Dendritic cell treated with granulocyte-macrophage colony-stimulating factor and Interleukin-4, amounts not matched to agents 40 ng/mL and 50 ng/mL, for 4 days (primary cell): ENCODE measurements at regions not wholly inside any gene's neighbourhood (a gene's known extent, or its start where the extent isn't known, plus 50 kb on each side); places are given as distances from the start of the nearest gene placed in this dataset.

Experiments used
- H3K27ac Mint-ChIP-seq: one replicate; pipeline ENCODE4 v1.8.0; 2022; ENCODE audit warnings: mild to moderate bottlenecking, mixed read lengths
- H3K27me3 Mint-ChIP-seq: one replicate; pipeline ENCODE4 v1.8.0; 2022; ENCODE audit warnings: mild to moderate bottlenecking, mixed read lengths
- H3K36me3 Mint-ChIP-seq: one replicate; pipeline ENCODE4 v1.8.0; 2022; ENCODE audit warnings: low read depth, mixed read lengths
- H3K4me1 Mint-ChIP-seq: one replicate; pipeline ENCODE4 v1.8.0; 2022; ENCODE audit warnings: low read depth, mixed read lengths
- H3K4me3 Mint-ChIP-seq: one replicate; pipeline ENCODE4 v1.8.0; 2022; ENCODE audit warnings: mild to moderate bottlenecking, moderate library complexity, mixed read lengths
- H3K9me3 Mint-ChIP-seq: one replicate; pipeline ENCODE4 v1.8.0; 2022; ENCODE audit warnings: mixed read lengths
- intact Hi-C: fragments of 100-400 bp; cut with micrococcal nuclease; formaldehyde crosslinking; loops from one replicate; pipeline ENCODE4 v1.15.0; 2022

GRCh38 chr2:22902180-22902550, 482.8 kb upstream of the KLHL29 start:
- Mint-ChIP-seq H3K27ac (no peak overlapping the region), H3K36me3 (no peaks in the 10 kb centered on the region), H3K27me3 (no peaks in the 10 kb centered on the region), H3K4me3 (no peak overlapping the region), H3K4me1 (no peaks in the 10 kb centered on the region), H3K9me3 (no peaks in the 10 kb centered on the region)
- intact Hi-C loops, result loop anchor here (10.0 kb wide), 1 partner anchor 553 kb away; no protein-coding TSS in a partner anchor

DNA sequence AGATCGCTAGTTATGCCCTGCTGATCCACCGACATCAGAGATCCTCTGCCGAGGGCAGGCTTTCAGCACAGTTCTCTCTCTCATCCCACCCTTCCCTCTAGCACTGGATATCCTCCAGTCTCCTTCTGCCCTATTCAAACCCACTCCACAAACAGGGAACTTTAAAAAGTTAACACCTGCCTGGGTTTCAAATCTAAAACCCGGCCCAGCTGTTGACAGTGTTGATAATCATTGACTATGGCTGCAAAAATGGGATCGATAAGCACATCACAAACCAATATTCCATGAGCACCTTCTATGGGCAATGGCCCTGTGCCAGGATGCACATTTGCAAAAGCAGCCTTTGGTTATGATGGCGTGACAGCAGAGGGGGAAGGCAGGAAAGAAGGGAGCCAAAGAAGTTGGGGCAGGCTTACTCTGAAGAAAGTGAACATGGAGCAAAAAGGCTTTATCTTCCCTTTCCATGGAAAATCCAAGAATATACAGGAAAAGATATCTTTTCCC, 482.3 kb upstream of the KLHL29 start:
- H3K27me3 Mint-ChIP-seq, result no peaks in the 10 kb centered on the region
- no peaks in the 10 kb centered on the region for H3K9me3 Mint-ChIP-seq
- no peak overlapping the region for H3K4me3 Mint-ChIP-seq
- no peaks in the 10 kb centered on the region for H3K4me1 Mint-ChIP-seq
- no peak overlapping the region for H3K27ac Mint-ChIP-seq
- no peaks in the 10 kb centered on the region for H3K36me3 Mint-ChIP-seq
- intact Hi-C loops, result loop anchor here (10.0 kb wide), 1 partner anchor 552 kb away; no protein-coding TSS in a partner anchor

DNA sequence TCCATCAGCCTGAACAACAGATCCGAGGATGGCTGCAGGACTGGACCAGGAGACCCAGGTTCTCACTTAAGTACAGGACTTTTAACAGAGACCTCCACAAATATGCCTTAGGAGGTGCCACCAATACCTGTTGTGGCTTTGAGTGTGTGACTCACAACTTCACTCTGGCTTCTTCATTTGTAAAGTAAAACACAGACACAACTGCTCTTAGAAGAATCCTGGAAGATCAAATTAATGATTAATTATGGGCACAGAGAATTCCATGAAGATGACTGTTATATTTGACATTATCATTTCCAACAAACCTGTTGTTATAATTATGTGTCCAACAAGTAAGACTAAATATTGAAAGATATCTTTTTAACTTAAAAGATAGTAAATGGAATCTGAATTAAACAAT, 481.4 kb upstream of the KLHL29 start:
- H3K4me1 Mint-ChIP-seq, result no peaks in the 10 kb centered on the region
- no peak overlapping the region for H3K4me3 Mint-ChIP-seq

GRCh38 chr2:22904126-22904684, 480.8 kb upstream of the KLHL29 start:
- Mint-ChIP-seq H3K27ac (no peak overlapping the region), H3K9me3 (no peaks in the 10 kb centered on the region), H3K27me3 (no peaks in the 10 kb centered on the region), H3K4me3 (no peak overlapping the region), H3K4me1 (no peaks in the 10 kb centered on the region), H3K36me3 (no peaks in the 10 kb centered on the region)
- intact Hi-C loops, result loop anchor here (10.0 kb wide), 1 partner anchor 551 kb away; no protein-coding TSS in a partner anchor

More for the DNA sequence above, 481.4 kb upstream of the KLHL29 start:
- Mint-ChIP-seq H3K36me3 (no peaks in the 10 kb centered on the region), H3K9me3 (no peaks in the 10 kb centered on the region), H3K27ac (no peak overlapping the region), H3K27me3 (no peaks in the 10 kb centered on the region)
- intact Hi-C loops, result loop anchor here (10.0 kb wide), 1 partner anchor 551 kb away; no protein-coding TSS in a partner anchor

DNA sequence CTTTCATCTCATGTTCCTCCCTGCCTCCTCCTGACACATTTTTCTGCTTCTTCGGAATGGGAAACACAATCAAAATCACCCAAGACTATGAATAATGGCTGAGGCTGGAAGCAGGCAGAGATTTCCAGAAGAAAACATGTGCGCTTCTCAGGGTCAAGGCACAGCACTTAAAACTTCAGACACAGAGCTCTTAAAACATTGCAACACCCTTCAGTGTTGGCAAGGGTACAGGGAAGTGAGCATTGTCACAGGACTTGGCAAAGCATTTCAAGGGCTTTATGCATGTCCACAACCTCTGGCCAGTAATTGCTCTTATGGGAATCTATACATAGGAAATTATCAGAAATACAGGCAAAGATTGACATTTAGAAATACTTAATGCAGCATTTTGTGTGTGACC, 477.6 kb upstream of the KLHL29 start:
- Mint-ChIP-seq H3K9me3 (no peaks in the 10 kb centered on the region), H3K27me3 (no peaks in the 10 kb centered on the region), H3K27ac (no peak overlapping the region), H3K4me1 (no peaks in the 10 kb centered on the region), H3K36me3 (no peaks in the 10 kb centered on the region), H3K4me3 (no peak overlapping the region)
- intact Hi-C loops, result loop anchor here (10.0 kb wide), 1 partner anchor 547 kb away; no protein-coding TSS in a partner anchor

GRCh38 chr2:22912398-22912797, 472.6 kb upstream of the KLHL29 start:
- H3K4me3 Mint-ChIP-seq, result no peak overlapping the region
- H3K27me3 Mint-ChIP-seq, result no peaks in the 10 kb centered on the region
- no peak overlapping the region for H3K27ac Mint-ChIP-seq
- H3K4me1 Mint-ChIP-seq, result no peaks in the 10 kb centered on the region
- no peaks in the 10 kb centered on the region for H3K9me3 Mint-ChIP-seq
- intact Hi-C loops, result no loop called here
- no peaks in the 10 kb centered on the region for H3K36me3 Mint-ChIP-seq

DNA sequence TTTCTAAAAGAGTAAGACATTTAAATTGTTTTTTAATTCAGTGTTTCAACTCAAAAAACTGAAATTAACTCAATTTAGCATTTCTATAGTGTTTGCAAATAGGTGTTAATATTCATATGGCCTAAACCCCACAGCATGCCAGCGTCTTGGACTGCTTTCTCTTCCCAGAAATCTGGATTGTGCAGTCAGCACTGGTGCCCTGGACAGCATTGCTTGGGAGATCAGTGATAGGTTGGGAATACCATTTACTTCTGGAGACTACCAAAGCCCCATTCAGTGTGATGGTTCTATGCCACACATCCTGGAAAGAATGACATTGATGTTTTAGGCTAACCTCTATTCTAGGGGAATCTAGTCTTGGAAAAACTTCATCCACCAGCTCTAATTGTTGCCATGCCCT, 455.0 kb upstream of the KLHL29 start:
- Mint-ChIP-seq H3K27ac (no peak overlapping the region), H3K4me3 (no peak overlapping the region), H3K9me3 (peaks cover 18% of the 10 kb centered on the region), H3K4me1 (no peaks in the 10 kb centered on the region), H3K36me3 (no peaks in the 10 kb centered on the region), H3K27me3 (no peaks in the 10 kb centered on the region)
- intact Hi-C loops, result no loop called here

DNA sequence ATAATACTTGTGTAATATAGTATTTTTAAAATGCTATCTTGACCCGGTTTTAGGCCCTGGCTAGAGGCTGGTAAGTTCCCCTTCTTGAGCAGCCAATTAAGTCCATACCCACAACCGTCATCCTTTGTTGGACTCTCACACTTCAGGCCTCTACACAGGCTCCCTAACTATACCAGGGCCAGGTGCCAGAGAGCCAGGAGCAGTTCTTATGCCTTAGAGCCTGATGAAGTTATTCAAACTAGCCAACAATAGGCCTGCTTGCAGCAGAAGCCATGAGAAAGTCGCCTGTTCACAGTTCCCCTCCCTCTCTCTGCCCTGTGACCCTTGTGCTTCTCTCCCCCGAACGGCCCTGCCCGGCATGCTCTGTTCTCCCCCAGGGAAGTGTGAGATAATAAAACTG, 454.2 kb upstream of the KLHL29 start:
- Mint-ChIP-seq H3K36me3 (no peaks in the 10 kb centered on the region), H3K4me3 (no peak overlapping the region), H3K4me1 (no peaks in the 10 kb centered on the region), H3K27ac (no peak overlapping the region), H3K9me3 (peaks cover 10% of the 10 kb centered on the region), H3K27me3 (no peaks in the 10 kb centered on the region)
- intact Hi-C loops, result no loop called here

DNA sequence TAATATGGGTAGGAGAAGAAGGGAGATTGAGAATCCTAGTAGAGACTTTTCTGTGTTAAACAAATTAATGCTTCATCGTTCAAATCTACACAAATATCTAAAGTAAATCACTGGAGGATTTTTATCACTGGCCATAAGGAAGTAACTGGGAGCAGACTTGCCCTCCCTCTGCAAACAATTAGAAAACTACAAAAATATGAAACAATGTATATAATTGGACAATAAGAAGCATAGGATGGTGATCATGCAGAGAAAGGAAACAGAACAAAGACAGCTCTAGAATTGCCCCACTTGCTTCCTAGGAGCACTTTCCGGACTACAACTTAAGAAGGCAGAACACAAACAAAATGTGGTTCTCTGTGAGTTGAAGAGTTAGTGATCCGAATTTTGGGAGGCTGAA, 452.7 kb upstream of the KLHL29 start:
- H3K4me1 Mint-ChIP-seq, result no peaks in the 10 kb centered on the region
- intact Hi-C loops, result no loop called here
- H3K27ac Mint-ChIP-seq, result no peak overlapping the region
- no peak overlapping the region for H3K4me3 Mint-ChIP-seq
- H3K9me3 Mint-ChIP-seq, result peaks cover 9% of the 10 kb centered on the region
- H3K27me3 Mint-ChIP-seq, result no peaks in the 10 kb centered on the region
- H3K36me3 Mint-ChIP-seq, result no peaks in the 10 kb centered on the region

GRCh38 chr2:22934747-22935146, 450.2 kb upstream of the KLHL29 start:
- intact Hi-C loops, result no loop called here
- Mint-ChIP-seq H3K27ac (no peak overlapping the region), H3K9me3 (peaks cover 9% of the 10 kb centered on the region), H3K4me1 (no peaks in the 10 kb centered on the region), H3K36me3 (no peaks in the 10 kb centered on the region), H3K4me3 (no peak overlapping the region), H3K27me3 (no peaks in the 10 kb centered on the region)

DNA sequence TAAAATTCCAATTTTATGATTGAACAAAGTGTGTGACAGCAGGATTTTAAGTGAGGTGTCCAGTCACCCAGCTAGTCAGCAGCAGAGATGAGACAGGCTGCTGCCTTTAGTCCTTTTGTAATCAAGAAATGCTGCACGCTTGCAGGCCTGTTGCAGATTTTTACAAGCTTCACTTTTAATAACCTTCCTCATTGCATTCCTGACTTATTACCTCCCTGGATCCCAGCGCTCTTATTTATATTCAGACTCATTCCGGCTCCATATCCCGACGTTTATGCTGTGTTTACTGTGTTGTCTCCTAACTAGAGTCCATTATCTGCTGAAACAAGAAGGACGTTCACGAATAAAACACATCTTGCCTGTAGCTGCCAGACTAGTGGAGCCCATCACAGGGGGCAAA, 442.5 kb upstream of the KLHL29 start:
- no peaks in the 10 kb centered on the region for H3K9me3 Mint-ChIP-seq
- H3K4me1 Mint-ChIP-seq, result no peaks in the 10 kb centered on the region
- intact Hi-C loops, result no loop called here
- H3K36me3 Mint-ChIP-seq, result no peaks in the 10 kb centered on the region
- no peak overlapping the region for H3K4me3 Mint-ChIP-seq
- no peak overlapping the region for H3K27ac Mint-ChIP-seq
- no peaks in the 10 kb centered on the region for H3K27me3 Mint-ChIP-seq

DNA sequence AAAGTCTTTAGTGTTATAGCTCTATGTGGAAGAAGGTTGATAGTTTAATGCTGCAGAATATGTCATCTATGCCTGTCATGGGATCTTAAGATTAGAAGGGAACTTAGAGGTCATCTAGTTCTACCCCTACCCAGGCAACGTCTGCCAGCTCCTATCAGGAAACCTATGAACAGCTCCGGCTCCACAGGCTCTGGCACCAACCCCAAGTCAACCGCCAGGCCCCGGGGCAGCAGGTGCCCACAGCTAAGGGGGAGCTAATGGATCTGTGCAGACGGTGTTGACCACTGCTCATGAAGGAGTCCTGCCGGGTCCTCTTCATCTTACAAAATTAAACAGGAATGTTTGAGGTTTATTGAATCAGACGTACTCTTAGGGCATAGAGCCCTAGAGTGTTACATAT, 440.8 kb upstream of the KLHL29 start:
- Mint-ChIP-seq H3K9me3 (peaks cover 11% of the 10 kb centered on the region), H3K4me3 (no peak overlapping the region), H3K27ac (no peak overlapping the region), H3K27me3 (no peaks in the 10 kb centered on the region), H3K36me3 (no peaks in the 10 kb centered on the region), H3K4me1 (no peaks in the 10 kb centered on the region)
- intact Hi-C loops, result no loop called here

DNA sequence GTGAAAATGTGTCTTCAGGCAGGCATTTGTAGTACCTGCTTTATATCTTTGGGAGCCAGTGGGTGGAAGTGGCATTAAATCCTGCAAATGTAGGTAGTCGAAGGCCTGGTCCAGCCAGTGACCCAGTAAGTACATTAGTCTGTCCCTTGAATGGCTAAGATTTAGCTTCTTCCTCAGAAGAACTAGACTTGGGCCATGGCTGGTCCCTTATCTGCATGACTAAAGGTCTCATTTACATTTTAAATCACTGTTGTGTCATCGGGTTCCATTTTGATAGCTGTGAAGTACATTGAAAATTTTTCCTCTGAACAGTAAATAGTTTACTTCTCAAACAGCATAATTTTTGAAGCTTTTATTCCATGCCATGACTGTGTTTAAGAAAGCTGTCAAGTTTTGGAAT, 438.4 kb upstream of the KLHL29 start:
- Mint-ChIP-seq H3K27me3 (no peaks in the 10 kb centered on the region), H3K9me3 (peaks cover 11% of the 10 kb centered on the region), H3K36me3 (no peaks in the 10 kb centered on the region), H3K27ac (no peak overlapping the region), H3K4me3 (no peak overlapping the region), H3K4me1 (no peaks in the 10 kb centered on the region)
- intact Hi-C loops, result no loop called here

DNA sequence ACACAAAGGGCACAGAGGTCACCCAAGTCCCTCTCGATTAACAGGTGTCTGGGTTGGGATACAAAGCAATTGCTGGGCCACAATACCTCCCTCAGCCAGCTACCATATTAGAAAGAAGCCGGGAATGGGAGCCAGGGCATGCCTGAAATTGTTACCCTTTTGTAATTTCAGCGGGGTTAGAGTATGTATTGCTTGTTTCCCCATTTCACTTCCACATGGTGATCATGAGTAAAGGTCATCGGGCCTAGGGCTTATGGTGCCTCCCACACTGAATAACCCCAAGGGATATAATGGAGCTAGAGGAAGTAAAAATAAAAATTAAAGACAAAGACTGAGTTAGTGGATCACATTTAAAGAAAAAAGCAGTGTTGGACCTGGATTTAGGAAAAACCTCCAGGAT, 437.2 kb upstream of the KLHL29 start:
- Mint-ChIP-seq H3K9me3 (peaks cover 11% of the 10 kb centered on the region), H3K27me3 (no peaks in the 10 kb centered on the region), H3K27ac (no peak overlapping the region), H3K4me1 (no peaks in the 10 kb centered on the region), H3K36me3 (no peaks in the 10 kb centered on the region), H3K4me3 (no peak overlapping the region)
- intact Hi-C loops, result no loop called here

GRCh38 chr2:22950431-22950830, 434.5 kb upstream of the KLHL29 start:
- Mint-ChIP-seq H3K27ac (no peak overlapping the region), H3K4me1 (no peaks in the 10 kb centered on the region), H3K27me3 (no peaks in the 10 kb centered on the region), H3K4me3 (no peak overlapping the region), H3K9me3 (peaks cover 20% of the 10 kb centered on the region), H3K36me3 (no peaks in the 10 kb centered on the region)
- intact Hi-C loops, result no loop called here
